ENCODE measurements at regions not wholly inside any gene's neighbourhood (a gene's known extent, or its start where the extent isn't known, plus 50 kb on each side); places are given as distances from the start of the nearest gene placed in this dataset.

DNA sequence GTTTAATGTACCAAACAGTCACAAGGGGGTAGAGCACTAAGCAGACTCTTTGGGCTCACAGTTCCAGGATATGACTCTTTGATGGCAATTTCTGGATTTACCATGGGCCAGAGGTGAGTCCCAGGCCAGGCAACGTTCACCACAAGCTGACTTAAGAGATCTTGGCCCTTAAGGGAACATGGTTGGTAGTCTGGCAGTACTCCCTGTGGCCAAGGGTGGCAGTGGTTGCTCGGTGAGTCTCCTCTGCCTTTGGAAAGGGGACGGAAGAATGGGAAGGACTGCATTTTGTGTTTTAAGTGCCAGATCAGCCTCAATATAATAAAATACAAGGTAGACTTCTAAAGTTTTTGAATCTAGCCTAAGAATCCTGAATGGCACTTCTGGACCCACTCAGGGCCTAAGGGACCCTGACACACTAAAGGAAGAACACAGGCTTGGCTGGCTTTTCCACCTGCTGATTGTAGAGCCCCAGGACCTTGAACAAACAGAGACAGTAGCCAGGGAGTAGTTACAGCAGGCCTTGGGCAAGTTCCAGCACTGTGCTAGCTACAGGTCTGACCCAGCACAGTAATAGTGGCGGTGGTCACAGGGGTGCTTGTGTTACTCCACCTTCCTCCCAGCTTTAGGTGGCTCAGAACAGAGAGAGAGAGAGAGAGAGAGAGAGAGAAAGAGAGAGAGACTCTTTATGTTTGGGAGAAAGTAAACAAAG is 730.7 kb upstream of the ALCAM start:
- Histone ChIP-seq H3K4me1 (no peaks in the 10 kb centered on the region), H3K27ac (no peak overlapping the region), H3K4me3 (no peak overlapping the region), H3K27me3 (ENCODE audit: insufficient read depth in 3 of 3, low read length in 2 of 3) (no peaks in the 10 kb centered on the region), H3K9me3 (peaks cover 10% of the 10 kb centered on the region), H3K36me3 (ENCODE audit: insufficient read depth in 1 of 2, low read depth in 1 of 2) (no peaks in the 10 kb centered on the region)
- ATAC-seq (no peak), DNase-seq (no peak)
- intact Hi-C loops (cut with DNase I) = no loop called here
- TF ChIP-seq, protein P1, sequence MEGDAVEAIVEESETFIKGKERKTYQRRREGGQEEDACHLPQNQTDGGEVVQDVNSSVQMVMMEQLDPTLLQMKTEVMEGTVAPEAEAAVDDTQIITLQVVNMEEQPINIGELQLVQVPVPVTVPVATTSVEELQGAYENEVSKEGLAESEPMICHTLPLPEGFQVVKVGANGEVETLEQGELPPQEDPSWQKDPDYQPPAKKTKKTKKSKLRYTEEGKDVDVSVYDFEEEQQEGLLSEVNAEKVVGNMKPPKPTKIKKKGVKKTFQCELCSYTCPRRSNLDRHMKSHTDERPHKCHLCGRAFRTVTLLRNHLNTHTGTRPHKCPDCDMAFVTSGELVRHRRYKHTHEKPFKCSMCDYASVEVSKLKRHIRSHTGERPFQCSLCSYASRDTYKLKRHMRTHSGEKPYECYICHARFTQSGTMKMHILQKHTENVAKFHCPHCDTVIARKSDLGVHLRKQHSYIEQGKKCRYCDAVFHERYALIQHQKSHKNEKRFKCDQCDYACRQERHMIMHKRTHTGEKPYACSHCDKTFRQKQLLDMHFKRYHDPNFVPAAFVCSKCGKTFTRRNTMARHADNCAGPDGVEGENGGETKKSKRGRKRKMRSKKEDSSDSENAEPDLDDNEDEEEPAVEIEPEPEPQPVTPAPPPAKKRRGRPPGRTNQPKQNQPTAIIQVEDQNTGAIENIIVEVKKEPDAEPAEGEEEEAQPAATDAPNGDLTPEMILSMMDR (IDR thresholded peaks at IDR 0.05) = no peak
- 71 to 78% (median 72%) methylated on average over 4 of the region's 4 CpGs for WGBS, 3 donors

DNA sequence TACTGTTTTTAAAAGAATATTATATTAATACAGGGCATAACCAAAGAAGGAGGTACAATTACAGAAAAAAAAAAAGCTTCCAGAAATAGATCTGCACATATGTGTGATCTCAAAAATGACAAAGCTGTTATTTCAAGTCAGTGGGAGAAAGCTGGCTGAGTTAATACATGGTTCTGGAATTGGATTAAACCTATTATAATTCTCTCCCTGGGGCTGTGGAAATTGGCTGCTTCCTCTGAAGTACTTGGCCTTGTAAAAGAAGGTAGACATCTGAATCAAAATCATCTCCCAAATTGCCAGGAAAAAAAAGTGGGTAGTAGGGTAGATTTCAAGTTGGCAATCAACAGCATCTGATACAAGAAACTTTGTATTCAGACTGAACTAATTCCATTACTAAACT is 723.9 kb upstream of the ALCAM start:
- ATAC-seq (no peak), DNase-seq (no peak)
- H3K27ac ChIP-seq = no peak overlapping the region
- H3K27me3 ChIP-seq (ENCODE audit: insufficient read depth in 3 of 3, low read length in 2 of 3) = no peaks in the 10 kb centered on the region
- intact Hi-C loops (cut with DNase I) = no loop called here
- no peaks in the 10 kb centered on the region for H3K36me3 ChIP-seq (ENCODE audit: insufficient read depth in 1 of 2, low read depth in 1 of 2)
- H3K4me1 ChIP-seq = no peaks in the 10 kb centered on the region
- H3K4me3 ChIP-seq = no peak overlapping the region
- TF ChIP-seq, protein P1 (IDR thresholded peaks at IDR 0.05) = no peak
- peaks cover 11% of the 10 kb centered on the region for H3K9me3 ChIP-seq

DNA sequence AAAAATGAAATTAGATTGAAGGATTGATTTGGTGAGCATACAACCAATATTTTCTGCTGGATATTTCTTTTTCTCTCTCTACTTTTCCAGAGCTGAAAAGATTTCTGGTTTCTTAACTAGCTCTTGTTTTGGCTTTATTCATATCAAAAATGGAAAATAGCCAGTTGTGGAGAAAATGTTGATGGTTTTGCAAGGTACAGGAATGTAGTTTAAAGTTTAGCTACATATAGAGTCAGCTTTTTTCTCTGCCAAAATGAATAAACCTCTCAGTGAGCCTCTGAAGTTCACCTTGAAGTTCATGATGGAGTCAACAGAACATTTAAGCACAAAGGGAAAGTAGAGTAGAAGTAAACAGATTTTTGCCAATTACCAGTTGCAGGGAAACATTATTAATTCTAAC is 720.5 kb upstream of the ALCAM start:
- H3K4me3 ChIP-seq = no peak overlapping the region
- no peak for ATAC-seq
- TF ChIP-seq, protein P1 (IDR thresholded peaks at IDR 0.05) = no peak
- DNase-seq = no peak
- no peaks in the 10 kb centered on the region for H3K9me3 ChIP-seq
- no peak overlapping the region for H3K27ac ChIP-seq
- H3K4me1 ChIP-seq = no peaks in the 10 kb centered on the region
- no peaks in the 10 kb centered on the region for H3K27me3 ChIP-seq (ENCODE audit: insufficient read depth in 3 of 3, low read length in 2 of 3)
- intact Hi-C loops (cut with DNase I) = no loop called here
- H3K36me3 ChIP-seq (ENCODE audit: insufficient read depth in 1 of 2, low read depth in 1 of 2) = no peaks in the 10 kb centered on the region

DNA sequence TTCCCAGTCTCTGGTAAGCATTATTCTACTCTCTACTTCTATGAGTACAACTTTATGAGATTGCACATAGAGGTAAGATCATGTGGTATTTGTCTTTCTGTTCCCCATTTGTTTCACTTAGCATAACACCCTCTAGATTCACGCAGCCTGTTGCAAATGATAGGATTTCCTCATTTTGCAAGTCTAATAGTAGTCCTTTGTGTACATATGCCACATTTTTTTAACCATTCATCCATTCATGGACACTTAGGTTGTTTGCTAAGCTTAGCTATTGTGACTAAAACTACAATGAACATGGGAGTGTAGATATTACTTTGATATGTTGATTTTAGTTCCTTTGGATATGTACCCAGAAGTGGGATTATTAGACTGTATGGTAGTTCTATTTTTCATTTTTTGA is 717.9 kb upstream of the ALCAM start:
- no peaks in the 10 kb centered on the region for H3K27me3 ChIP-seq (ENCODE audit: insufficient read depth in 3 of 3, low read length in 2 of 3)
- intact Hi-C loops (cut with DNase I) = no loop called here
- DNase-seq = no peak
- ATAC-seq = no peak
- no peak overlapping the region for H3K4me3 ChIP-seq
- 62 to 92% (median 71%) methylated on average over 1 of the region's 1 CpG for WGBS, 3 donors
- H3K27ac ChIP-seq = no peak overlapping the region
- no peaks in the 10 kb centered on the region for H3K4me1 ChIP-seq
- H3K36me3 ChIP-seq (ENCODE audit: insufficient read depth in 1 of 2, low read depth in 1 of 2) = no peaks in the 10 kb centered on the region
- TF ChIP-seq, protein P1 (IDR thresholded peaks at IDR 0.05) = no peak
- H3K9me3 ChIP-seq = peaks cover 5% of the 10 kb centered on the region

DNA sequence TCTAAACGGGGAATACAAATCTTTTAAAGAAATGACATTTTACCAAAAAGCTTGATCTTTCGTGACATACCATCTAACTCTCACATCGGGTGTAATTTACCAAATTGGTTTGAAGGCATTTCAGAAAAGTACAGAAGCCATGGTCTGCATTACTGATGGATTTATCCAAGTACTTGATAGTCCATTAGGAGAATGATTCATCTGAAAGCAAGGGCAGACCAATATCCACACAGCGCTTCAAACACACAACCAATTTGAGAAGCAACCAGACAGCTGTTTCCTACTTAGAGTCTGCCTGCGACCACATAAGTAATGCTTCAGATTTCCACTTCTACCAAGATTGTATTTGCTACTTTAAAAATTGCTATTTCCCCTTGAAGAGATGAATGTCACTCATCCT is 697.6 kb upstream of the ALCAM start:
- Histone ChIP-seq H3K36me3 (ENCODE audit: insufficient read depth in 1 of 2, low read depth in 1 of 2) (no peaks in the 10 kb centered on the region), H3K4me3 (no peak overlapping the region), H3K27ac (no peak overlapping the region), H3K9me3 (no peaks in the 10 kb centered on the region), H3K27me3 (ENCODE audit: insufficient read depth in 3 of 3, low read length in 2 of 3) (no peaks in the 10 kb centered on the region), H3K4me1 (no peaks in the 10 kb centered on the region)
- DNase-seq = no peak
- intact Hi-C loops (cut with DNase I) = no loop called here
- TF ChIP-seq, protein P1 (IDR thresholded peaks at IDR 0.05) = no peak
- ATAC-seq = no peak
- 85 to 91% (median 88%) methylated on average over 5 of the region's 5 CpGs for WGBS, 3 donors

All from psoas muscle (tissue), 7 donors.